ENCODE measurements at regions not wholly inside any gene's neighbourhood (a gene's known extent, or its start where the extent isn't known, plus 50 kb on each side); places are given as distances from the start of the nearest gene placed in this dataset.

DNA sequence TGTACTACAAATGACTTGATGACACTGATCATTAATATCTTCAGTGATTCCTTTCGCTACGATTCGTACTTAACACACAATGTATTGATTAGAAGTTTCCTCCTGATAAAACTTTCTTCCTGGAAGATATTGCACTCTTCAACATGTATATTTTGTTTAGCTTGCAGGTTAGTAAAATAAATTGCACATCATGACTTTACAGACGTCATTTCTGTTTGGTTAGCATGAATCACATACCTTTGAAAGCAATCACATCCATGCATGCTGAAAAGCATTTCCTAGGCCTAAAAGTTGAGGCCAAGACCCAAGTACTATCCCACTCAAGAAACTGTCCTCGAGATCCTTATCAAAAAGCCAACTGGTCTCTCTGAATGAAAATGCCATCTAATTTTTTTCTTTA lies 1841.0 kb upstream of the PCDH7 start:
- TF ChIP-seq, protein P1, sequence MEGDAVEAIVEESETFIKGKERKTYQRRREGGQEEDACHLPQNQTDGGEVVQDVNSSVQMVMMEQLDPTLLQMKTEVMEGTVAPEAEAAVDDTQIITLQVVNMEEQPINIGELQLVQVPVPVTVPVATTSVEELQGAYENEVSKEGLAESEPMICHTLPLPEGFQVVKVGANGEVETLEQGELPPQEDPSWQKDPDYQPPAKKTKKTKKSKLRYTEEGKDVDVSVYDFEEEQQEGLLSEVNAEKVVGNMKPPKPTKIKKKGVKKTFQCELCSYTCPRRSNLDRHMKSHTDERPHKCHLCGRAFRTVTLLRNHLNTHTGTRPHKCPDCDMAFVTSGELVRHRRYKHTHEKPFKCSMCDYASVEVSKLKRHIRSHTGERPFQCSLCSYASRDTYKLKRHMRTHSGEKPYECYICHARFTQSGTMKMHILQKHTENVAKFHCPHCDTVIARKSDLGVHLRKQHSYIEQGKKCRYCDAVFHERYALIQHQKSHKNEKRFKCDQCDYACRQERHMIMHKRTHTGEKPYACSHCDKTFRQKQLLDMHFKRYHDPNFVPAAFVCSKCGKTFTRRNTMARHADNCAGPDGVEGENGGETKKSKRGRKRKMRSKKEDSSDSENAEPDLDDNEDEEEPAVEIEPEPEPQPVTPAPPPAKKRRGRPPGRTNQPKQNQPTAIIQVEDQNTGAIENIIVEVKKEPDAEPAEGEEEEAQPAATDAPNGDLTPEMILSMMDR (IDR thresholded peaks at IDR 0.05; ENCODE audit: insufficient read depth, low read depth, low read length), result no peak
- TF ChIP-seq EZH2 (IDR thresholded peaks at IDR 0.05; ENCODE audit: insufficient read depth, low read length), result no peak

Measured in astrocyte (in vitro differentiated cells and primary cell).